C1 segment of cervical spinal cord (tissue), 14 donors: ENCODE measurements at regions not wholly inside any gene's neighbourhood (a gene's known extent, or its start where the extent isn't known, plus 50 kb on each side); places are given as distances from the start of the nearest gene placed in this dataset.

Experiments used
- DNase-seq, 14 donors: peaks; one replicate each; lab custom pipeline; 2025; lab: John Stamatoyannopoulos, UW

DNA sequence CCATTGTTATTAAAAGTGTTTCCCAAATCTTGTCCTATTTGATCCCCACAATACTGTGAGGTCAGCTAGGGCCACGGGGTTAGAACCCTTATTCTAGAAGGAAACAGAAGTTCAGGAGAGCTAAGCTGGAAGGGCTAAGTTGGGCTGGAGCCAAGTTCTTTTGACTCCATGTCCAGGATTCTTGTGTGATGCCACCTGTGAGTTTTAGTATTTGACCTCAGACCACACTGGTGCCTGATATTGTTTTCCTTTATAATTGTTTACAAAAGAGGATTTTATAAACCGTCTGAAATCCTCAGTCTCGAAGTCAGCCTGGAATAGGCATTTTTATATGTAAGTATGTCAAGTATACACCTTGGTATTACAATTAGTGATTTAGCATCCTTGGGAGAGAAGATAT lies 332.7 kb downstream of the CBLN1 start:
- DNase-seq: no peak

DNA sequence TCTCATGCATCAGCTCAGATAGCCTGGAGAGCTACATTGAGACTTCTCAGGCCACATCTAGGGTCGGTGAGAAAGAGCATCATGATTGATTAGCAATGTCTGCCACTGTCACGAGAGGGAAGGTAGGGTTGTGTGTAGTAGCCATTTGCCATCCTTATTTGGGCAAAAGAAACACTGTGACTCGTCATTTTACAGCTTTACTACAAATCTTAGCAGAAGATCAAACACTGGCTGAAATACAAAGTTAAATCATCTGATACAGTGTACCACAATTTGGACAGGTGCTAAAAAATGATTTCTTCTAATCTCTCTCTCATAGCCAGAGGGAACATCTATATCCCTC lies 334.3 kb downstream of the CBLN1 start:
- no peak for DNase-seq

- DNase-seq: no peak
Measured at GRCh38 chr16:48946686-48947370, 334.8 kb downstream of the CBLN1 start.

- no peak for DNase-seq
Measured at GRCh38 chr16:48942996-48943395, 333.0 kb upstream of the N4BP1 start.

GRCh38 chr16:48936811-48937210 lies 326.8 kb upstream of the N4BP1 start:
- no peak for DNase-seq

DNA sequence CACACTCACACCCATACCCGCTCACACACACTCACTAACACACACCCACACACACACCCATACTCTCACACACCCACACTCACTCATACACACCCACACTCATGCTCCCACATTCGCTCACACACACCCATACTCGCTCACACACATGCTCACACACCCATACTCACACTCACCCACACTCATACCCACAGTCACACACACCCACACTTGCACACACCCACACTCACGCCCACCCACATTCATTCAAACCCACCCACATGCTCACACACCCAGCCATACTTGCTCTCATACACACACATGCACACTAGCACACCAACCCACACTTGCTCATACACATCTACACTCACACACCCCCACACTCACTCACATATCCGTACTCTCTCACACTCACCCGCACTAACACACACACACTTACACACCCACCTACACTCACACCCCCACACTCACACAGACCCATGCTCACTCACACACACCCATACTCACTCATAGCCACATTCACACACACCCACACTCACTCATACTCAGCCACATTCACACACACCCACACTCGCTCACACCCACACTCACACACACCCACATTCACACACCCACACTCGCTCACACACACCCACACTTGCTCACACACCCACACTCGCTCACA lies 322.4 kb upstream of the N4BP1 start:
- no peak for DNase-seq

GRCh38 chr16:48930951-48931553 lies 321.1 kb upstream of the N4BP1 start:
- no peak for DNase-seq

GRCh38 chr16:48919791-48920190 lies 309.8 kb upstream of the N4BP1 start:
- DNase-seq: no peak

DNA sequence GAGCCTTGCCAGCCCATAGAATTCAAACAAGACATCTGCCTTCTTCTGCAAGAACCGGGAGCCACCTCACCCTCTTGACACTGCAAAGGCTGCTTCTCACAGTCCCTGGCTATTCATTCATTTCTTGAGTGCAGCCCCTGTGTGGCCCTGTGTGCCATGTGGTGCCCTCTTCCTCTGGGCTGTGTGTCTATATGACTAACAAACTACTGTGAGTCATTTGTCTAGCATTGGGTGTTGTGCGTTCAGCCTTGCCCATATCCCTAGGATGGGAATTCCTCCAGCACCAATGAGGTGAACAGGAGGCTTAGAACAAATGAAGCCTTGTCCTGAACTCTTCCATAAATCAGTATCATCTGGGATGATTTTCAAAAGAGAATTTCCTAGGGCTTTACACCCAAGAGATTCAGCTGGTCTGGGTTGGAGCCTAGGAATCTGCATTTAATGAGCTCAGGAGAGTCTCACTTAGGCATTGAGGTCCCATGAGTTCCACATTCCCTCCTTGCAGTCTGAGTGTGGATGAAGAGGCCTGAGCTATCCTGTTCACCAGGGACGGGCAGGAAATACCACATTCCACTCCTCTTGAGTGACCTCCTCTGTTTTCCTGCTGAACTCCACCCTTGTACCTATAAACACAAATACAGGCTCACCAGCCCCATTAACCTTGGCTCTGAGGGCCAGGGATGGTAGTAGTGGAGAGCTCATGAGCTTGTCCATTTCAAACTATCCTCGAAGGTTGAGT lies 308.7 kb upstream of the N4BP1 start:
- no peak for DNase-seq

DNA sequence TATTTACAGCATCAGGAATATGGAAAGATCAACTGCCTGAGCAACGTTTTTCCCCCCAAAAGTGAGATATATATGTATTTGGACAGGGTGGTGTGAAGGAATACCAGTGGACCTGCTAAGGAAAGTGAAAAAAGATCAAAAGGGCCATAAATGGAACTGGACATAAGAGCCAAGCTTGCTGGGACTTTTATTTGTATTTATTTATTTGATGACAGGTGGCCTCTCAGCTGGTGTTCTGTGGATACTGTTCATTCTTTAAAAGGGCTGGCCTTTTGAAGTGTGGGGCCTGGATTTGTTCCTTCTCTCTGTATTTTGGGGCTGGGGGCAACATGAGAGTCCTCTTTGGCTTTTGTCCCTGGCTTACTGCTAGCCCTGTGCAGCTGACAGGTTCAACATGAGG lies 306.6 kb upstream of the N4BP1 start:
- DNase-seq: peak in 1 of 14 donors; percentile 77

- peak in 1 of 14 donors; percentile 73 for DNase-seq
Measured at GRCh38 chr16:48914070-48914469, 304.1 kb upstream of the N4BP1 start.

GRCh38 chr16:48913384-48913783 lies 303.4 kb upstream of the N4BP1 start:
- peak in 1 of 14 donors; percentile 14 for DNase-seq

GRCh38 chr16:48912360-48912759 lies 302.4 kb upstream of the N4BP1 start:
- no peak for DNase-seq

DNA sequence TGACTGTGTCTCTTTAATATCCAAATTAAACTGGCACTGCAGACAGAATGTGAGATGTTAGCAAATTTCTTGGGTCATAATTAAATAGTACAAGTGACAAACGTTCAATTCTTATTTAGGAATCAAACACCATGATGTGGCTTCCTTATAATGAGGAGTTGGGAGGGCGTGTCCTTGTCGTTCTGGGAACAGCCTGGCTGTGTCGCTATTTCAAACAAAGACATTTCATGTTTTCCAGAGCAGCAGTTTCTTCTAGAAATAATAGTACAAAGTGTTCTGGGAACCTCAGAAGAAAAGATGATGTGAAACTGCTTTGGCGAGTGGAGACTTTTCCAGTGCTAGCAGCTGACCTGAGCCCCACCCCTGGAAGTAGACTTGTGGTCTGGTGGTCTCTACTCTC lies 301.7 kb upstream of the N4BP1 start:
- peak in 1 of 14 donors; percentile 19 for DNase-seq

DNA sequence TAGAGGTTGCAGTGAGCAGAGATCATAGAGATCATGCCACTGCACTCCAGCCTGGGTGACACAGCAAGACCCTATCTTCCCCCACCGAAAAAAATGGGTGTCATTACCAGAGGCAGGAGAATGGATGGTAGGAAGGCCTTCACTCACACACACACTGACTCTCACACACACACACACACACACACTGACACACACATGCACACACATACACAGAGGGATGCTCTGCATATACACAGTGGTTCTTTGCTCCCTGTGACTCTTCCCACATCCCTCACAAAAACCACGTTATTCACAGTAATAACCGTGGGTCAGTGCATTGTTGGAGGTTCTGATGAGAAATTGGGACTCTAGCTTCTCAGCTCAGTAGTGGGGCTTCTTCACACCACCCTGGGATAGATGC lies 300.2 kb upstream of the N4BP1 start:
- DNase-seq: no peak

- DNase-seq: peak in 1 of 14 donors; percentile 42
Measured at GRCh38 chr16:48909231-48909630, 299.3 kb upstream of the N4BP1 start.

GRCh38 chr16:48907906-48908634 lies 298.1 kb upstream of the N4BP1 start:
- DNase-seq: no peak

GRCh38 chr16:48905632-48906505 lies 295.9 kb upstream of the N4BP1 start:
- DNase-seq: no peak

DNA sequence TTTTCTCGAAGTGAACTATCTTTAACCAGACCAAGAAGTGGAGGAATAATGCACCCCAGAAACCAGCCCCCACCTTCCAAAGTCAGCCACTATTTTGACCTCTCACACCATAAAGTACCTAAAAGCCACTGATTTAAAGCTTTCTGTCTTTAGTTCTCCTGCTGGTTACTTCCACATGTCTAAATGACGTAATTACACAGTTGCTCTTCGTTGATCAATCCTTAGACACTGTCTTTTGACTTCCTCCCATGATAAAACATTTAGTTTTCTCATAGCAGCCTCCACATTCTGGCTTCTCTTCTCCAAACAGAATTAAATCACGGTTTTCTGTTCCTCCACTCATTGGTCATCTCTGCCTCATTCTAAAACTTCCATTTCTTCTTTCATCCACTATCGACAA lies 294.4 kb upstream of the N4BP1 start:
- DNase-seq: no peak

GRCh38 chr16:48903039-48903438 lies 293.1 kb upstream of the N4BP1 start:
- no peak for DNase-seq
